PC-9 (cell line): ENCODE measurements at regions not wholly inside any gene's neighbourhood (a gene's known extent, or its start where the extent isn't known, plus 50 kb on each side); places are given as distances from the start of the nearest gene placed in this dataset.

Experiments
- CTCF ChIP-seq: fragments of 200-600 bp; sonication (generic); conservative IDR thresholded peaks from 2 replicates; pipeline ENCODE4 v1.6.1; 2017; ENCODE audit warnings: mixed run types, antibody characterized with exemption, mild to moderate bottlenecking, moderate library complexity
- EZH2 ChIP-seq: fragments of 200-600 bp; sonication (generic); IDR thresholded peaks from 2 replicates; pipeline ENCODE4 v1.8.0; 2017; ENCODE audit warnings: antibody characterized with exemption, low read depth

DNA sequence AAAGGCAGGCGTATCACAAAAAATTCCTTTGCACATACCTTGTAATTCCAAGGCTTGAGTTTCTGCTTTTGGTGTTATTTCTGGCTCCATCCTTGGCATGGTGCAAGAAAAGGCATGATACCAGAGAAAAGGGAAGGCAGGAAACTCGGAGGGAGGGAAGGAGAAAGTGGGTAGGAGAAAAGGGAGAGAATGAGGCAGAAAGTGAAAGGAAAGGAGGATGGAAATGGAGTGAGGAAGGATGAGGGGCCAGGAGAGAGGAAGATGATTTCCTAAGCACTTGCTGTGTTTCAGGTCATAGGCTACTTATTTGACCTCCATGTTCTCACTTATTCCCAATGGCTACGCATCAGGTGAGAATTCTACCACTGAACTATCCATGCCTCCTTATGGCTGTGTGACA is 110.8 kb upstream of the JCAD start:
- TF ChIP-seq CTCF (no peak), EZH2 (no peak)
